ENCODE measurements at regions not wholly inside any gene's neighbourhood (a gene's known extent, or its start where the extent isn't known, plus 50 kb on each side); places are given as distances from the start of the nearest gene placed in this dataset.

GRCh38 chr16:80066805-80067580 is 466.5 kb upstream of the MAF start:
- no peak for TF ChIP-seq CTCF (IDR thresholded peaks at IDR 0.05; ENCODE audit: low read length, missing control alignments)
- DNase-seq (ENCODE audit: low read depth), result no peak
- H3K4me3 ChIP-seq (replicated peaks; ENCODE audit: low read depth, low read length), result no peak overlapping the region

- H3K4me3 ChIP-seq (replicated peaks; ENCODE audit: low read depth, low read length), result no peak overlapping the region
- no peak for TF ChIP-seq CTCF (IDR thresholded peaks at IDR 0.05; ENCODE audit: low read length, missing control alignments)
- no peak for DNase-seq (ENCODE audit: low read depth)
Observed at GRCh38 chr16:80065541-80065940, 465.0 kb upstream of the MAF start.

GRCh38 chr16:80063713-80064069 is 463.2 kb upstream of the MAF start:
- H3K4me3 ChIP-seq (replicated peaks; ENCODE audit: low read depth, low read length), result no peak overlapping the region
- no peak for TF ChIP-seq CTCF (IDR thresholded peaks at IDR 0.05; ENCODE audit: low read length, missing control alignments)
- DNase-seq (ENCODE audit: low read depth), result no peak

GRCh38 chr16:80063031-80063712 is 462.6 kb upstream of the MAF start:
- DNase-seq (ENCODE audit: low read depth), result no peak
- no peak for TF ChIP-seq CTCF (IDR thresholded peaks at IDR 0.05; ENCODE audit: low read length, missing control alignments)
- no peak overlapping the region for H3K4me3 ChIP-seq (replicated peaks; ENCODE audit: low read depth, low read length)

- DNase-seq (ENCODE audit: low read depth), result no peak
- H3K4me3 ChIP-seq (replicated peaks; ENCODE audit: low read depth, low read length), result no peak overlapping the region
- no peak for TF ChIP-seq CTCF (IDR thresholded peaks at IDR 0.05; ENCODE audit: low read length, missing control alignments)
Observed at GRCh38 chr16:80062361-80063030, 462.0 kb upstream of the MAF start.

- no peak for TF ChIP-seq CTCF (IDR thresholded peaks at IDR 0.05; ENCODE audit: low read length, missing control alignments)
- DNase-seq (ENCODE audit: low read depth), result no peak
- H3K4me3 ChIP-seq (replicated peaks; ENCODE audit: low read depth, low read length), result no peak overlapping the region
Observed at GRCh38 chr16:80060470-80060869, 459.9 kb upstream of the MAF start.
